ENCODE measurements at regions not wholly inside any gene's neighbourhood (a gene's known extent, or its start where the extent isn't known, plus 50 kb on each side); places are given as distances from the start of the nearest gene placed in this dataset.

DNA sequence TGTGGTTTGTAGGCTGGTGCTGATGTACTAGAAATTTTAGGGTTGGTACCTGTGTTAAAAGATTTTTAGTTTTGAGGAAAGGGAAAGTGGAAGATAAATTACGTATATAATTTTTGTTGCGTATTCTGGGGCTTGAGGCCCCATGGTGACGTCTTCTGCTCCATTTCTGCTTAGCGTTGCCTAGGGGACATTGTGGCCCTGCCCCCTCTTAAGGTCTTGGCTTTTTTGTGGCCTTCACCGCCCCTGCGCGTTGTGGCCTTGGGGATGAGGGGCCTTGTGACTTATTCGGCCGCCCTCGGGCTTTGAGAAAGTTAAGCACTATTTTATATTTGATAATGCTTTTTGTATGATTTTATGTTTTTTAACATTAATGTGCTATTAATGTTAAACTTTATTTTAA lies 182.0 kb downstream of the KLF13 start:
- DNase-seq, result no peak
- TF ChIP-seq, protein P1, sequence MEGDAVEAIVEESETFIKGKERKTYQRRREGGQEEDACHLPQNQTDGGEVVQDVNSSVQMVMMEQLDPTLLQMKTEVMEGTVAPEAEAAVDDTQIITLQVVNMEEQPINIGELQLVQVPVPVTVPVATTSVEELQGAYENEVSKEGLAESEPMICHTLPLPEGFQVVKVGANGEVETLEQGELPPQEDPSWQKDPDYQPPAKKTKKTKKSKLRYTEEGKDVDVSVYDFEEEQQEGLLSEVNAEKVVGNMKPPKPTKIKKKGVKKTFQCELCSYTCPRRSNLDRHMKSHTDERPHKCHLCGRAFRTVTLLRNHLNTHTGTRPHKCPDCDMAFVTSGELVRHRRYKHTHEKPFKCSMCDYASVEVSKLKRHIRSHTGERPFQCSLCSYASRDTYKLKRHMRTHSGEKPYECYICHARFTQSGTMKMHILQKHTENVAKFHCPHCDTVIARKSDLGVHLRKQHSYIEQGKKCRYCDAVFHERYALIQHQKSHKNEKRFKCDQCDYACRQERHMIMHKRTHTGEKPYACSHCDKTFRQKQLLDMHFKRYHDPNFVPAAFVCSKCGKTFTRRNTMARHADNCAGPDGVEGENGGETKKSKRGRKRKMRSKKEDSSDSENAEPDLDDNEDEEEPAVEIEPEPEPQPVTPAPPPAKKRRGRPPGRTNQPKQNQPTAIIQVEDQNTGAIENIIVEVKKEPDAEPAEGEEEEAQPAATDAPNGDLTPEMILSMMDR (conservative IDR thresholded peaks at IDR 0.05), result no peak

DNA sequence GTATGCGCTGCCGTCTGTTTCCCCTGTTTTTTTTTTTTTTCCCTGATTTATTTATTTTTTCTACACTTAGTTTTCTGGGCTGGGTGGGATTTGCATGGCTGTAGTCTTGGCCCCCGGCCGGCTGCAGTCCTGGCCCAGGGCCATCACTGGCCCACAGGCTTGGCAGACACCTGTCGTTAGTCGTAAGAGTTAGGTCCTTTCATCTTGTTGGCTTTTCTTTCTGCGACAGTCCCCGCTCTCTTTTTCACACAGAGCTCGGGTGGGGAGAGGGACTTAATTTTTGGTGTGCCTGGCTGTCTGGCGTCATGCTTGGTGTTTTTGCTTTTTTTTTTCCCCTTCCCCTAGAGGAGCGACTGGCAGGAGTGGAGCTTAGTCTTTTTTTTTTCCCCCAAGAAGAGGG lies 183.4 kb downstream of the KLF13 start:
- H3K4me3 ChIP-seq (ENCODE audit: low read length), result no peak overlapping the region
- DNase-seq, result no peak
- no peaks in the 10 kb centered on the region for H3K27me3 ChIP-seq (ENCODE audit: control insufficient read depth, insufficient read depth, low read length, poor library complexity, severe bottlenecking)

More for the DNA sequence above, 182.0 kb downstream of the KLF13 start:
- Mint-ChIP-seq H3K4me3 (no peak overlapping the region), H3K36me3 (ENCODE audit: low read depth) (no peaks in the 10 kb centered on the region), H3K27ac (no peak overlapping the region), H3K27me3 (ENCODE audit: insufficient read depth) (no peaks in the 10 kb centered on the region), H3K4me1 (no peaks in the 10 kb centered on the region), H3K9me3 (peaks cover 2% of the 10 kb centered on the region)
- no peak overlapping the region for H3K27ac ChIP-seq (ENCODE audit: low read depth, low read length)
- H3K9me3 ChIP-seq (ENCODE audit: control insufficient read depth, low read length), result no peaks in the 10 kb centered on the region
- H3K9ac ChIP-seq (ENCODE audit: extremely low read depth, low read length, poor library complexity, severe bottlenecking), result no peak overlapping the region
- 95 to 100% methylated on average over 1 to 10 of the region's 10 CpGs for WGBS, 2 experiments (ENCODE audit: insufficient coverage in 1 of 2, insufficient read length in 1 of 2)
- no peaks in the 10 kb centered on the region for H3K27me3 ChIP-seq (ENCODE audit: control insufficient read depth, insufficient read depth, low read length, poor library complexity, severe bottlenecking)
- no peaks in the 10 kb centered on the region for H3K4me1 ChIP-seq (ENCODE audit: control insufficient read depth, insufficient read depth, low read length)
- H3K36me3 ChIP-seq (ENCODE audit: control insufficient read depth, insufficient read depth, low read length), result no peaks in the 10 kb centered on the region
- no peak overlapping the region for H3K4me3 ChIP-seq (ENCODE audit: low read length)

DNA sequence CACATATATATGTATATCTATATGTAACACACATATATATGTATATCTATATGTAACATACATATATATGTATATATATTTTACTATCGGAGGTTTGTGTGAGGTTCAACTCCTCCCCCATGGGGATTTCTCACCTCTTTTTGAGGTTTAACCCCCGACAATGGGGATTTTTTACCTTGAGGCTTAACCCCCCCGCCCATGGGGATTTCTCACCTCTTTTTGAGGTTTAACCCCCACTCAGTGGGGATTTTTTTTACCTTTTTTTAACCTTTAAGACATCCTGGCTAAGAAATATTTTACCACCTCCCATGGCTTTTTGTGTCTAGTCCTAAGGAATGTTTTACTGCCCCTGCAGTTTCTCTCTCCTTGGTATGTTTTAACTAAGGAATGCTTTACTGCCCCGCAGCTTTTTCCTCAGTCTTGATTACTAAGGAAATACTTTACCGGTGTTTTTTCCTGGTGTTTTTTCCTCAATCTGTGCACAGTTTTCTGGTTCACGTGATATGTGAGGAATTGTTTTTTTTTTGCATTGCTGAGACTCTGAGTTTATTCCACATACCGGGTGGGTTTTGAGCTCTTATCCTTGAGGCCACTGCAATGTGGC lies 185.2 kb downstream of the KLF13 start:
- WGBS, 2 experiments (ENCODE audit: insufficient coverage in 1 of 2, insufficient read length in 1 of 2), result 92 to 100% methylated on average over 1 to 7 of the region's 7 CpGs
- DNase-seq, result no peak
- H3K27me3 ChIP-seq (ENCODE audit: control insufficient read depth, insufficient read depth, low read length, poor library complexity, severe bottlenecking), result no peaks in the 10 kb centered on the region
- H3K36me3 ChIP-seq (ENCODE audit: control insufficient read depth, insufficient read depth, low read length), result no peaks in the 10 kb centered on the region
- H3K4me1 ChIP-seq (ENCODE audit: control insufficient read depth, insufficient read depth, low read length), result no peaks in the 10 kb centered on the region
- Mint-ChIP-seq H3K36me3 (ENCODE audit: low read depth) (no peaks in the 10 kb centered on the region), H3K4me3 (no peak overlapping the region), H3K27ac (no peak overlapping the region), H3K9me3 (peaks cover 2% of the 10 kb centered on the region), H3K4me1 (no peaks in the 10 kb centered on the region), H3K27me3 (ENCODE audit: insufficient read depth) (no peaks in the 10 kb centered on the region)
- no peaks in the 10 kb centered on the region for H3K9me3 ChIP-seq (ENCODE audit: control insufficient read depth, low read length)
- H3K4me3 ChIP-seq (ENCODE audit: low read length), result no peak overlapping the region
- TF ChIP-seq, protein P1 (conservative IDR thresholded peaks at IDR 0.05), result no peak
- H3K9ac ChIP-seq (ENCODE audit: extremely low read depth, low read length, poor library complexity, severe bottlenecking), result no peak overlapping the region
- no peak overlapping the region for H3K27ac ChIP-seq (ENCODE audit: low read depth, low read length)

More for the DNA sequence above, 183.4 kb downstream of the KLF13 start:
- Mint-ChIP-seq H3K4me3 (no peak overlapping the region), H3K9me3 (peaks cover 2% of the 10 kb centered on the region), H3K27me3 (ENCODE audit: insufficient read depth) (no peaks in the 10 kb centered on the region), H3K27ac (no peak overlapping the region), H3K4me1 (no peaks in the 10 kb centered on the region), H3K36me3 (ENCODE audit: low read depth) (no peaks in the 10 kb centered on the region)
- Histone ChIP-seq H3K36me3 (ENCODE audit: control insufficient read depth, insufficient read depth, low read length) (no peaks in the 10 kb centered on the region), H3K27ac (ENCODE audit: low read depth, low read length) (no peak overlapping the region), H3K4me1 (ENCODE audit: control insufficient read depth, insufficient read depth, low read length) (no peaks in the 10 kb centered on the region), H3K9ac (ENCODE audit: extremely low read depth, low read length, poor library complexity, severe bottlenecking) (no peak overlapping the region), H3K9me3 (ENCODE audit: control insufficient read depth, low read length) (no peaks in the 10 kb centered on the region)
- WGBS, 2 experiments (ENCODE audit: insufficient coverage in 1 of 2, insufficient read length in 1 of 2), result 98% methylated on average over 8 of the region's 11 CpGs; no CpG with 5 or more reads in 1 of the 2 experiments
- TF ChIP-seq, protein P1 (conservative IDR thresholded peaks at IDR 0.05), result no peak

Measured in endodermal cell (in vitro differentiated cells).